ENCODE measurements at regions not wholly inside any gene's neighbourhood (a gene's known extent, or its start where the extent isn't known, plus 50 kb on each side); places are given as distances from the start of the nearest gene placed in this dataset.
"Not testable (repeated sequence)": the region's sequence is repeated elsewhere in the genome, so short reads cannot be mapped to it uniquely, and the experiment has no call there.

DNA sequence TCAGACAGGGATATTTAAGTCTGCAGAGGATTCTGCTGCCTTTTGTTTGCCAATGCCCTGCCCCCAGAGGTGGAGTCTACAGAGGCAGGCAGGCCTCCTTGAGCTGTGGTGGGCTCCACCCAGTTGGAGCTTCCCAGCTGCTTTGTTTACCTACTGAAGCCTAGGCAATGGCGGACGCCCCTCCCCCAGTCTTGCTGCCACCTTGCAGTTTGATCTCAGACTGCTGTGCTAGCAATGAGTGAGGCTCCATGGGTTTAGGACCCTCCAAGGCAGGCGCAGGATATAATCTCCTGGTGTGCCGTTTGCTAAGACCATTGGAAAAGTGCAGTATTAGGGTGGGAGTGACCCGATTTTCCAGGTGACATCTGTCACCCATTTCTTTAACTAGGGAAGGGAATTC, 132.7 kb downstream of the UNC93B1 start:
- not testable (repeated sequence) for DNase-seq

DNA sequence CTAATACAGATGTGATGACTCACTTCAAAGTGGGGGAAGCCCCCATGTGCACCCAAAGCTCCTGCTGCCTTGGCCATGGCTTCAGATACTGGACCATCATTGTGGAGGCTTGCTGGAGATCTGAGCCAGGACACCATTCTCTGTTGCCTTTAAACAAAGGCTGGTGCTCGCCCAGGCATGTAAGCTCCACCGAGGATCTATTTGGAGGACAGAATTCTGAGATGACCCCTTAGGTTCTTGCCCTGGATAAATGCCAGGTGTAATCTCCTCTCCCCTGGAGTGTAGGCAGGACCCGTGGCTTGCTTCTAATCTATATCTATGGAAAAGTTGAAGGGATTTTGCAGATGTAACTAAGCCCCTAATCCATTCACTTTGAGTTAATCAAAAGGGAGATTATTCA, 141.0 kb downstream of the UNC93B1 start:
- not testable (repeated sequence) for DNase-seq

DNA sequence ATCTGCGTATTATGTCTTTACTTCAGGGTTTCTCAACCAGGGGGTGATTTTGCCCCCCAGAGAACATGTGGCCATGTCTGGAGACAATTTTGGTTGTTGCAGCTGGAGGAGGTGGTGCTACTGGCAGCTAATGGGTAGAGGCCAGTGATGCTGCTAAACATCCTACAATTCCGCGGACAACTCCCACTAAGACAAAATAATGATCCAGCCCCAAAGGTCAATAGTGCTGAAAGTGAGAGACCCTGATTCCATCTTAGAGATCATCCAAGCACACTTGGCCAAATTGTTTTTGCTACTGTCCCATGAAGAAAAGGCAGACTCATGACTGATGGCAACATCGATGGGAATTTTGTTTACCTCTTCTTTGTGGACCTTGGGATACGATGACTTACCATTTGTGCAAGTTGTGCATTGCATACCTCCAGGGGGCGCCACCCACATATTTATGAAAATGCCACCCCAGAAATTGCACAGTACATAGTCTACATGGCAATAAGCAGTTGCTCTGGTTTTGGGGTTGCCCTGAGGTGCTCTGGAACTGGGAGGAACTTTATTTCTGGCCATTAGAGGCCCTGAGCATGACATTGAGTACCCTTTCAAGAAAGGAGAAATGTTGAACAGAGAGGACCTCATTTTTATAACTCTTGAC, 144.3 kb downstream of the UNC93B1 start:
- DNase-seq, result peak; percentile 68

DNA sequence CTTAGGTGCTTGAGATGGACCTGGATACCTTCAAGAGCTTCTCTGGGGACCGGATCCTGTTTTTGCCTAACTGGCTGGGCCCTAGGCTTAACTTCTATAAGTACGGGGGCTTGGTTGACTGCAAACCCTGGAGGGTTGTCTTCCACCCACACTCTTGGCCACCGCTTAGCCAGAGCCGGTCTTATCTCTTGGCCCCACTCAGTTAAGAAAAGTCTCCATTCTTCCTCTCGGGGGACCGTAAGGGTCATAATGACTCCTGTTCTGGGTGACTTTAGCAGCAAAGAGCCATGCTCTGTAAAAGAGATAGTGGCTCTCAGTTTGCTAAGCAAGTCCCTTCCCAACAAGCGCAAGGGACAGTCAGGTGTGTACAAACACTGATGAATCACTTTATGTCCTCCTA, 153.2 kb downstream of the UNC93B1 start:
- DNase-seq, result not testable (repeated sequence)

DNA sequence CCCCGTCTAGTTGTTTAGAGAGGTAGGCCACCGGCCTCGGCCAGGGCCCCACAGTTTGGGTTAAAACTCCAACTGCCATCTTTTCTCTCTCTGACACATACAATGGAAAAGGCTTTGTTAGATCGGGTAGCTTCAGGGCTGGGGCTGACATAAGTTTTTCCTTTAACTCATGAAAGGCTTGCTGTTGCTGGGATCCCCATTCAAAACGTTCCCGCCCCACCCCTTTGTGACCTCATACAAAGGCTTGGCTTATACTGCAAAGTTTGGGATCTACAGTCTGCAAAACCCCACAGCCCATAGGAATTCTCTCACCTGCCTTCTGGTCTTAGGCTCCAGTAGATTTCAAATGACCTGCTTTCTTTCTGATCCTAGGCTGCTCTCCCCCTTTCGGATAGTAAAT, 154.1 kb downstream of the UNC93B1 start:
- not testable (repeated sequence) for DNase-seq

DNA sequence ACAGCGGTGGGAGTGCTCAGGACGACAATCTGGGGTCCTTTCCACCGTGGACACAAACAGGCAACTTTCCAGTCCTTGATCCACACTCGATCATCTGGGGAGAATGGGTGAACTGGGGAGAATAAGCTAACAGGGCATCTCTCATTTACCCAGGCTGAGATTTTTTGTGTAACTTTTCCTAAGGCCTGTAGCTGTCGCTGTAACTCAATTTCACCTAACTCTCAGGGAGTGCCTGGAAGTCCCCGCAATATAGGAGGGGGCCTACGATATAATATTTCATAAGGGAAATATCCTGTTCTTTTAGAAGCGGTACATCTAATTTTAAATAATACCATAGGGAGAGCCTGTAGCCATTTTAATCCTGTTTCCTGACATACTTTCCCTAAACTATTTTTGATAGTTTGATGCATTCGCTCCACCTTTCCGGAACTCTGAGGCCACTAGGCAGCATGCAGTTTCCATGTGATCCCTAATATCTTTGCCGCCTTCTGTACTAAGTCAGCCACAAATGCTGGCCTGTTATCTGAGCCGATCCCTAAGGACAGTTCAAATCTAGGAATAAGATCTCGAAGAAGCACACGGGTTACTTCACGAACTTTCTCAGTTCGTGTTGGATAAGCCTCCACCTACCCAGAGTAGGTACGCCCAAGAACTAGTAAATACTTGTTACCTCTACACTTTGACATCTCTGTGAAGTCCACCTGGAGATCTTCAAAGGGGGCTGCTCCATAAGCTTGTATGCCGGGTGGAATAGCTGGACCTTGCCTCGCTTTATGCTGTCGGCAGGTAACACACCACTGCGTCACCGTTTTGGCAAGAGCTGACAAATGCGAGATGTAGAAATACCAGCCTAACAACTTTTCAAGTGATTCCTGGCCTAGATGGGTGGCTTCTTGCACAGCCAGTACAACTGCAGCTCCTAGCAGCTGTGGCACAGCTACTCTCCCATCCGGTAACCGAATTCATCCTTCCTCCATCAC, 155.7 kb downstream of the UNC93B1 start:
- DNase-seq, result not testable (repeated sequence)

DNA sequence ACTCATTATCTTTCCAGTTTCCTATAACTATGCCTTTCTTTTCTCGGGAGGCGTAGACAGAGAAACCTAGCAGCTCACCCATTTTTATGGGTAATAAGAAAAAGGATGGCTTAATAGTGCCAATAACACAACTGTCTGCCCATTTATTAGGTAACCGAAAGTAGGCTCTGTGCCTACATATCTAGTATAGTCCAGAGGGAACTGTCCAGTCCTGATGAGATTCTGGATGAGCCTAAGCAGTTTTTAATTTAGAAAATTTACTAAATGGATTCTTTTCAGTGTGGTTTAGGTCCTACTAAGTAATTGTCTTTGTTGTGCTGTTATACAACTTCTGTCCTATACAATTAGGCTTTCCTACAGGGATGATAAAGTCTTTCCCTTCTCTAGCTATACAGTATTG, 157.6 kb downstream of the UNC93B1 start:
- not testable (repeated sequence) for DNase-seq

DNA sequence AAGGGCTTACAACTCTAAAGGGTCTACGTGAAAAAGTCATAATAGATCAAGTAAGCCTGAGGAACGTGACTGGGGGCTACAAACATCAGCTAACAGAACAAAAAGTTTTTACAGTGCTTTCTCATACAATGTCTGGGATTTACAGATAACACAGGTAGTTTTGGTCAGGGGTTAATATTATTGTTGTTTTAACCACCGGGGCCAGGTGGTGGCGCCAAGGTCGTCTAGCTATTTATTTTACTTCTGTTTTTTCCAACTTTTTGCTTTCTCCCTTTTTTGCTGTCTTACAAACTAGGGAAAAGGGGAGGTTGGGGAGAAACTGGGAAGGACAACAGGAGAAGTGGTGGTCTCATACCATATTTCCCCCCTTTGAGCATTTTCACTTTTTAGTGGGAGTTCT, 158.6 kb downstream of the UNC93B1 start:
- DNase-seq, result not testable (repeated sequence)

DNA sequence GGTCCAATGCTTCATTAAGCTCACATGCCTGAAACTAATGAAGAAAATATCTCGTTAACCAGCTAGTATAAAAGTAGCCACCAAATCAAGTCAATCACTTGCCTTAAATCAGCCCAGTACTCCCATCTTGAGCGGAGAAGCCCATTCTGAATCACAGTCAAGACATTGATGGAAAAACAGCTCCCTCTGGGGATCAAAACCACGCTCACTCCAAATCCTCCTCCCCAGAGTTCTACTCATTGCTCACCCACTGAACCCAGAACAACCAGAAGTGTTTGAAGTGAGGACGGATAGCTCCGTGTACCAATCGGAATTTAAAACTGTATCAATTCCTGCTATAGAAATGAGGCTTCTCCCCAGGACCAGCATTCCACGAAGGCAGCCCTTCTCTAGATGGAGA, 163.3 kb downstream of the UNC93B1 start:
- DNase-seq, result not testable (repeated sequence)

DNA sequence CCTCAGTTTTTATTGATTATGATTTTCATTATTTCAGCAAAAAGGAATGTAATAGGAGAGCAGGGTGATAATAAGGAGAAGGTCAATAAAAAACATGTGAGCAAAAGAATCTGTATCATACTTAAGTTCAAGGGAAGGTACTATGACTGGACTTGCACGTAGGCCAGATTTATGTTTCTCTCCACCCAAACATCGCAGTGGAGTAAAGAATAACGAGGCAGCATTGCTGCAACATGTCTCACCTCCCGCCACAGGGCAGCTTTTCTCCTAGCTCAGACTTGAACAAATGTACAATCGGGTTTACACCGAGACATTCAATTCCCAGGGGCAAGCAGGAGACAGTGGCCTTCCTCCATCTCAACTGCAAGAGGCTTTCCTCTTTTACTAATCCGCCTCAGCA, 155.7 kb upstream of the ALDH3B2 start:
- DNase-seq, result not testable (repeated sequence)

DNA sequence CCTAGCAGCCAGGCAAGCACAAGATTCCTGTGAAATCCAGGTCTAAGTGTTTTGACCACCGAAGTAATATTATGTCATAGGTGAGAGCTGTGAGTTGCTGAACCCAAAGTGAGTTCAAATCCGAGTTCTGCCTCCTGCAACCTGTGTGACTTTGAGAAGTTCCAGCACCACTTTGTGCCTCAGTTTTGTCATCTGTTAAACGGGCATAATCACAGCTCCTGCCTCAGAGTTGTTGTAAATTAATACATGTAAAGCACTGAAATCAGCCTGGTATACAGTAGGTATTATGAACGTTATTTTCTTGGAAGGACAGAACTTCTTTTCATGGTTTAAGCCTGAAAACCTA, 152.5 kb upstream of the ALDH3B2 start:
- DNase-seq, result not testable (repeated sequence)

DNA sequence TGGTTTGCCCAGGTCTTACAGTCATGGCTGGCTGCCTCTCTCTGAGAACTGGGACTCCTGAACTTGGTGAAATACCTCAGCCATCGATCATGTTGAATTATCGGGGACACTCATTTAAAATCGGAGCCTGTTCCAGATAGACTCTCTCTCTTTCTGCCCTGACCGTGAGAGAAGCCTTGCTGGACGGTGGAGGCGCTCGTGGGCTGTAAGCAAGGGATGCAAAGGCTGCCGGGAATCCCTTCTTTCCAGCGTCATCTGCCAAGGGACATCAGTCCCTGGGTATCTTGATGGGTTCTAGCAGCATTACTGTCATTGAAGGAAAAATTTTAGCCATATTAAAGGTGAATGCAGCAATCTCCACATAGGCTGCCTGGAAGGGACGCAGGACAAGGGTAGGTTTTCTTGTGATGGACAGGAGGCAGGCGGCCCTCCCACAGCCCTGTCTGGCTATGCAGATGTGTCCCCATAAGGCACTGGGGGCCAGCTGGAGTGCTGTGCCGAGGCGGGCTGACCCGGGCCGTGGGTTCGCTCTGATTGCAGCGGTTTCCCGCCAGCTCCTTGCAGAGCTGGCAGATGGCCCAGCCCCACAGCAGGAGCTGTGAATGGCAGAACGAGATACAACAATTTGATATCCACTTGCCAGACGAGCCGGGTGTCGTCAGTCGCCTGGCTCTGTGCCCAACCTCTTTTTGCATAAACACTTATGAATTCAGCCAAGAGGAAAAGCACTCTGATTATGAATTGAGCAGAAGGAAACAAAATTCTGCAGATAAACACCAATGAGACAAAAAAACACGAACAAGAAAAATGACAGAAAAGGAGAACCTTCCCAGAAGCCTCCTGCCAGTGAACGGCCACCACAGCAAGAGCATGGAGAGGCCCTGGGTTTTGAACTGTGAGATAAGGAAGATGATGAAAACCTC, 151.9 kb upstream of the ALDH3B2 start:
- DNase-seq, result not testable (repeated sequence)

DNA sequence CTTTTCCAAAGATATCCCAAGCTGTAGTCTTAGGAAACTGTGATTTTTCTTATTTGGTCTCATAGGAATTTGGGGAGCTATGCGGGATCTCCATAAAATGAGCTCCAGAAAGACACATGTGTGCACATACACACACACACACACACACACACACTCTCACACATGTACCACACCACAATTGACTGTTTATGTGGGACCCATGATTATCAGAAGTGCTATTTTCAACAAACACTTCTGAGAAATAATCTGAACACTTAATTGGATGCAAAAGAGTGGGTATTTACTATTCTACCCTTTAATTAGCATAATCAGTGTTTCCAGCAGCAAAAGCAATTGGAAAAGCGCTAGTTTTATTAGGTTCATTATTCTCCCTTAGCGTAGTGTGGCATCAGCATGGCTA, 150.4 kb upstream of the ALDH3B2 start:
- DNase-seq, result not testable (repeated sequence)

DNA sequence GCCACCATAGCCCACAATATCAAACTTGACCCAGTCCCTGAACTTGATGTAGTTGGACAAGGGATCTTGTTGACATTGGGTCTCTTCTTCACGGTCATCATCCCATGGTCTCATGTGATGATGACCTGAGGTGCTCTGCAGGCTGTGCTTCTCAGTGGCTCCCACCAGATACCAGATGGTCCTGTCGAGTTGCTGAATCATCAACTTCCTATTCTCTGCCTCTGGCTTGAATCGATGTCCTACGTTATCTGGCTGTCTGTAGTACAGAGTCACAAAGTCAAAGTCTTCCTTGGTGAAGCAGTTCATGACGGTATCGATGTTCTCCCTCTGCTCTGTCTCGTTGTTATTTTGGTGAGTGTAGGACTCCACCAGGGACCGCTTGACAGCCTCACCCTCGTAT, 145.7 kb upstream of the ALDH3B2 start:
- DNase-seq, result no peak

DNA sequence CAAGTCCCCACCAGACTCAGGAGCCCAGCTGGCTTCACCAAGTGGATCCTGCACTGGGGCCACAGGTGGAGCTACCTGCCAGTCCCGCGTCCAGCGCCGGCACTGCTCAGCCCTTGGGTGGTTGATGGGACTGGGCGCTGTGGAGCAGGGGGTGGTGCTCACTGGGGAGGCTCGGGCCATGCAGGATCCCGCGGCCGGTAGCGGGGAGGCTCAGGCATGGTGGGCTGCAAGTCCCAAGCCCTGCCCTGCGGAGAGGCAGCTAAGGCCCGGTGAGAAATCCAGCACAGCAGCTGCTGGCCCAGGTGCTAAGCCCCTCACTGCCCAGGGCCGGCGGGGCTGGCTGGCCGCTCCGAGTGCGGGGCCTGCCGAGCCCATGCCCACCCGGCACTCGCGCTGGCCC, 143.1 kb upstream of the ALDH3B2 start:
- not testable (repeated sequence) for DNase-seq

DNA sequence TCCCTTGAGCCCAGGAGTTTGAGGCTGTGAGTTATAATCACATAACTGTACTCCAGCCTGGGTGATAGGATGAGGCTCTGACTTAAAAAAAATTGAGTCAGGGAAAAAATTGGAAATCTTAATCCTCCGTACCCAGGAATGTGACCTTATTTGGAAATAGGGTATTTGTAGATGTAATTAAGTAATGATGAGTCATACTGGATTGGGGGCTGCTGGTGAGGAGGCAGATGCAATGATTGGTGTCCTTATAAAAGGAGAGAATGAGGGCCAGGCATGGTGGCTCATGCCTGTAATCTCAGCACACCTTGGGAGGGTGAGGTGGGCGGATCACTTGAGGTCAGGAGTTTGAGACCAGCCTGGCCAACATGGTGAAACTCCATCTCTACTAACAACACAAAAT, 134.9 kb upstream of the ALDH3B2 start:
- not testable (repeated sequence) for DNase-seq

DNA sequence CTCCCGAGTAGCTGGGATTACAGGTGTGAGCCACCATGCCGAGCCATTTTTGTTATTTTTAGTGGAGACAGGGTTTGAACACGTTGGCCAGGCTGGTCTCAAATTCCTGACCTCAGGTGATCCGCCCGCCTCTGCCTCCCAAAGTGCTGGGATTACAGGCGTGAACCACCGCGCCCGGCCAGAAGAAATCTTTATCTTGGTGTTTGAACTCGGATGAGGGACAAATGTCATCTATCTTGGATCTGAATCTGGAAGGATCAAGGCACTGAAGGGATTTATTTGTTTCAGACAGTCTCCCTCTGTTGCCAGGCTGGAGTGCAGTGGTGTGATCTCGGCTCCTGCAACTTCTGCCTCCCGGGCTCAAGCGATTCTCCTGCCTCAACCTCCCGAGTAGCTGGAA, 133.5 kb upstream of the ALDH3B2 start:
- not testable (repeated sequence) for DNase-seq

DNA sequence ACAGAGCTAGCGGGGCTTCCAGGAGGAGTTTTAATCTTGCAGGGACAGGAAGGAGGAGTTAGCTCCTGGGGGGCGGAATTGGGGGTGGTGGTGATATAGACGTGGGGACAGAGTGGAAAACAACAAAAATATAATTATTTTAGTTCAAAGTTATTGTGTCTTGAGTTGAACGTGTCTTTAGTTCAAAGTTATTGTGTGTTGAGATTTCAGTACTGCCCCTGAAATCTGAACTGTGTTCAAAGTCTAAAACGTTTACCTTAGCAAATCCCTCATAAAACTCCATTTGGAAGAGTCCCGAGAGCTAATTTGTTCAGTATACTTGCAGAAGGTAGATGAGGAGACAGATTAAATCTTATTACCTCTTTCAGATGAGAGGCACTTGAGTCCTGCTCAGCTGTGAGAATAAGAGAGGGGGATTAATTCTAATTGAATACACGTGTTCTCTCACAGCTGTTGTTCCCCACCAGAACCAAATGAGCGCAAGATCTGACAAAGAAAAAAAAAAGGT, 132.4 kb upstream of the ALDH3B2 start:
- DNase-seq, result not testable (repeated sequence)

DNA sequence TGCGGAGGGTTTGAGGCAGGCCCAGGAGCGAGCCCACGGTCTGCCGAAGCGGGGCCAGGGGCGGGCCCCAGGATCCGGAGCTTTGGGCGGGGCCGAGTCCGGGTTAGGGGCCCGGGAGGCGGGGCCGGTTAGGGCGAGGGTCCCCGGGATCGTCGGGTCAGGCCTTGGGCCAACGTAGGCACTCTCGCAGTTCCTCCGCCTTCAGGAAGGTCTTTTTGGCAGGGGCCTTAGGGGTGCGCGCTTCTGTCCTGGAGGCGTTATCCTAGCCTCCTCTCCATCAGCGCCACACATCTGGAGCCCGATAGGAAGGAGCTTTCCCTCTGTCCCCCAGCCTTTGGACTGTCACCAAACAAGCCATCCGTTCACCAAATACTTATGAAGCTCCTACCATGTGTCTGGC, 131.8 kb upstream of the ALDH3B2 start:
- DNase-seq, result not testable (repeated sequence)

DNA sequence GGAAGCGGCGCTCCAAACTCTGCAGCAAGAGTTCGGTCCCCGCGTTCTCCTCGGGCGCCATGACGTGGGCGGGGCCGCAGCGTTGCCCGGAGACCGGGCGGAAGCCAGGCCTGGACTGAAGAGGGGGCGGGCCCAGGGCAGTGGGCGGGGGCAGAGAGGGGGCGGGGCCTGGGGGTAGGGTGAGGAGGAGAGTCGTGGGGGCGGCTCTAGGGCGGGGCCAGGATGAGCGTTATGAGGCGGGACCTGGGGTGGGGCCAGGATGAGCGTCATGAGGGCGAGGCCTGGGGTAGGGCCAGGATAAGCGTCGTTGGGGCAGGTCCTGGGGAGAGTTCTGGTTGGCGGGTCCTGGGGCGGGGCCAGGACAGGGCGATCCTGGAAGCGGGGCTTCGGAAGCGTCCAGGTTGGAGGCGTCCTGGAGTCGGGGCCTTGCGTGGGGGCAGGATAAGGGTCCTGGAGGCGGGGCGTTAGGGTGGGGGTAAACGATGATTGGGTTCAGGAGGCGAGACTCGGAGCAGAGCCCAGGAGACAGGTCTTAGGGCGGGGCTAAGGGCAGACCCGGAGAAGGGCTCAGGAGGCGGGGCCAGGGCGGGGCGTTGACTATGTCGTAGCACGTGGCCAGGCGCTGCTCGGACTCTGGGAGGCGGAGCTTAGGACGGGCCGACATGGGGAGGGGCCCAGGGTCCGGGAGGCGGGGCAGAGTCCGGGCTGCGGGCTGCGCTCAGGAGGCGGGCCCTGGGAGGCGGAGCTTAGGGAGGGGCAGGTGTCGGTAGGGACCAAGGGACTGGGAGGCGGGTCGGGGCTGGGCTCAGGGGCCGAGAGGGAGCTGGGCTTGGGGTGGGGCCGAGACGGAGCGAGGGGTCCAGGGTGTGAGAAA, 131.1 kb upstream of the ALDH3B2 start:
- peak; percentile 99 for DNase-seq

DNA sequence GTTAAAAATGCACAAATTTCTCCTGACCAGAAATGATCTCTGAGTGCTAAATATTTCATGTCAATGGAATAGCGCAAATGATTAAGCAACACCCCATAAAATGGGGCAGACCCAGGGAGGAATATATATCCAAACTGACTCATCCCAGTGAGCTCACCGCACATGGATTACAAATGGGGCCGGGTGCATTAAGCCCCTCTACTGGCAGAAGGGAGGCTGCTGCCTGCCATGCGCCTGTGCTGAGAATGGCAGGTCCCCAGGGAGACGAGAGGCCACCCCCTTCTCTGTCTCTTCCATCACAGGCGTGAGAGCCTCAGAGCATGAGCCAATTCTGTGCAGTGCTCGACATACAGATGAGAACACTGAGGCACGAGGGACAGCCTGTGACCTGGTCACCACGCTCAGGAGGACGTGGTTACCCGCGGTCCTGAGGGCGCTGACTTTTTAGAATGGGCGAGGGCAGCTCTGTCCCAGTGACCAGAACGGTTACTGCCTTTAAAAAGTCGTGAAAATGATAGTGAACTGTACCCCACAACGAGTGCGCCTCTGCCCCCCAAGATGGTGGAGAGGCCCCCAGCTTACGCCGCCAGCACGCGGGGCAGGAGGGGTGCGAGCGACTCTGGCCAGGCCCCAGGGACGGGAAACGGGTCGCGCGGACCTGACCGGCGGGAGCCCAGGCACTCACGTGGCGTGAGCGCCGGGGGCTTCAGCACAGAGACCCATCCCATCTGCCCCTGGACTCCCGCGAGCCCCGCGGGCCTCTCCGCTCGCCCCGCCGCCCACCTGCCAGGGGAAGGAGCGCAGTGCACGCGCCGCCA, 130.2 kb upstream of the ALDH3B2 start:
- DNase-seq, result peak; percentile 30
